Stimulated activated naive CD8-positive, alpha-beta T cell treated with anti-CD3 and anti-CD28 coated beads, Interleukin-15, Interleukin-2, amounts not matched to agents 100 U/mL and 50 U/mL, for 24 hours (primary cell): ENCODE measurements at regions not wholly inside any gene's neighbourhood (a gene's known extent, or its start where the extent isn't known, plus 50 kb on each side); places are given as distances from the start of the nearest gene placed in this dataset.
"Not testable (repeated sequence)": the region's sequence is repeated elsewhere in the genome, so short reads cannot be mapped to it uniquely, and the experiment has no call there.

ENCODE experiments used
- ATAC-seq: fragments of 150-1000 bp; cut with Tn5 transposase; one replicate; pipeline ENCODE4 v1.10.0; 2021
- DNase-seq: peaks from one replicate; pipeline ENCODE4 v3.0.0; 2021

- no peak for DNase-seq
- ATAC-seq: no peak
Measured at GRCh38 chr6:141248021-141248799, 884.5 kb upstream of the GJE1 start.

- ATAC-seq (no peak), DNase-seq (no peak)
Measured at GRCh38 chr6:141244366-141244765, 888.4 kb upstream of the GJE1 start.

- no peak for ATAC-seq
Measured at GRCh38 chr6:141242957-141243356, 889.8 kb upstream of the GJE1 start.

GRCh38 chr6:141229296-141229695 is 903.4 kb upstream of the GJE1 start:
- DNase-seq (no peak), ATAC-seq (no peak)

More at GRCh38 chr6:141242957-141243356, 889.8 kb upstream of the GJE1 start:
- DNase-seq: no peak

- no peak for ATAC-seq
Measured at GRCh38 chr6:141218583-141218982, 914.1 kb upstream of the GJE1 start.

GRCh38 chr6:141216726-141217125 is 916.0 kb upstream of the GJE1 start:
- DNase-seq (no peak), ATAC-seq (no peak)

More at GRCh38 chr6:141218583-141218982, 914.1 kb upstream of the GJE1 start:
- DNase-seq: no peak

- DNase-seq: no peak
- no peak for ATAC-seq
Measured at GRCh38 chr6:141212296-141212695, 920.4 kb upstream of the GJE1 start.

- ATAC-seq: no peak
- no peak for DNase-seq
Measured at GRCh38 chr6:141211845-141212244, 920.9 kb upstream of the GJE1 start.

GRCh38 chr6:141210901-141211300 is 921.8 kb upstream of the GJE1 start:
- no peak for DNase-seq
- ATAC-seq: no peak

- ATAC-seq: no peak
- no peak for DNase-seq
Measured at GRCh38 chr6:141209890-141210289, 922.8 kb upstream of the GJE1 start.

GRCh38 chr6:141208101-141208500 is 924.6 kb upstream of the GJE1 start:
- DNase-seq (no peak), ATAC-seq (no peak)

- no peak for DNase-seq
- ATAC-seq: no peak
Measured at GRCh38 chr6:141203902-141204575, 928.7 kb upstream of the GJE1 start.

GRCh38 chr6:141202626-141203025 is 930.1 kb upstream of the GJE1 start:
- DNase-seq: no peak

GRCh38 chr6:141199074-141199473 is 933.7 kb upstream of the GJE1 start:
- ATAC-seq (no peak), DNase-seq (no peak)

More at GRCh38 chr6:141202626-141203025, 930.1 kb upstream of the GJE1 start:
- ATAC-seq: no peak

GRCh38 chr6:141195251-141195832 is 937.4 kb upstream of the GJE1 start:
- DNase-seq: no peak
- no peak for ATAC-seq

- ATAC-seq (no peak), DNase-seq (no peak)
Measured at GRCh38 chr6:141183368-141183767, 949.4 kb upstream of the GJE1 start.

- ATAC-seq, DNase-seq: not testable (repeated sequence)
Measured at GRCh38 chr6:141175458-141175857, 957.3 kb upstream of the GJE1 start.

- no peak for ATAC-seq
Measured at GRCh38 chr6:141174932-141175331, 957.8 kb upstream of the GJE1 start.

GRCh38 chr6:141173529-141173928 is 959.2 kb upstream of the GJE1 start:
- no peak for DNase-seq
- no peak for ATAC-seq

More at GRCh38 chr6:141174932-141175331, 957.8 kb upstream of the GJE1 start:
- no peak for DNase-seq

GRCh38 chr6:141169419-141169818 is 963.3 kb upstream of the GJE1 start:
- DNase-seq (no peak), ATAC-seq (no peak)

- DNase-seq: no peak
- ATAC-seq: no peak
Measured at GRCh38 chr6:141167945-141168344, 964.8 kb upstream of the GJE1 start.

GRCh38 chr6:141165002-141165665 is 967.6 kb upstream of the GJE1 start:
- no peak for DNase-seq
- no peak for ATAC-seq
